Erythroblast (primary cell): ENCODE measurements at regions not wholly inside any gene's neighbourhood (a gene's known extent, or its start where the extent isn't known, plus 50 kb on each side); places are given as distances from the start of the nearest gene placed in this dataset.

Experiments
- DNase-seq, 2 experiments: peaks; one replicate each; lab custom pipeline; 2025; lab: John Stamatoyannopoulos, UW
- GATA1 ChIP-seq: IDR thresholded peaks from 2 replicates; pipeline ENCODE4 v1.6.1; 2011; ENCODE audit warnings: low read depth, mild to moderate bottlenecking, control low read depth, low read length, moderate library complexity
- POLR2A ChIP-seq: IDR thresholded peaks from 2 replicates; pipeline ENCODE4 v1.6.1; 2011; ENCODE audit warnings: mild to moderate bottlenecking, low read length

DNA sequence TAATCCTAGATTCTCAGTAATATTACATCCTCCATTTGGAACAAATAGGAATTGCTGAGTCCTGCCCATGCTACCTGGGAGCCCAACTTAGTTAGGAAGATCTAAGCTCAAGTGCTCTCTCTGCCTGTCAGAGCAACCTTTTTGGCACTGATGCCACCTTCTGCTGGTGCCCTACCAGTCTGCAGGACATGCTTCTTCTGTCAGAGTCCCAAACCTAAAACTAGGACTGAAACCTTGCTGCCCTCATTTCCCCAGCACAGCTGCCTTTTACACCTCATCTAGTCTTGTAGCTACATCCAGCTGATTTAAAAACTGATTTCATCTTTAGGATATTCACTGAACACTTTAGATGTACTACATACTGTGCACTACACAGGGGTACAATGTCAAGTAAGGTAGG lies 118.7 kb downstream of the LYPLAL1 start:
- DNase-seq = no peak
- TF ChIP-seq GATA1 (no peak), POLR2A (no peak)

DNA sequence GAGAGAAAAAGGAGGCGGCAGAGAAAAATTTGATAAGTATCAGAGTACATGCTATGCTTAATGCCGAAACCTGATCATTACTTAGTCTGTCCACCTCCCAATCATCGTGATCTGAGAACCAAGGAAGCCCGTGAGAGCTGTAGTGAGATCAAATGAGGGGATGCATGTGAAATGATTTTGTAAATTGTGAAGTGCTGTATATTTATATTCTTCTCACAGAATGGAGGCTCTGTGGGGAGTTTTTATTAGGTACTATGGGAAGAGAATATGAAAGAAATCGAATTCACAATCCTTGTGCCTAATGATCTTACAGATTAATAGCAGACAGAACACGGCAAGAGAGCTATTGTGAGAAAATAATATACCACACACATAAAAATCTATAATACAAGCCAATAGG lies 115.5 kb downstream of the LYPLAL1 start:
- DNase-seq = no peak
- TF ChIP-seq GATA1 (no peak), POLR2A (no peak)

DNA sequence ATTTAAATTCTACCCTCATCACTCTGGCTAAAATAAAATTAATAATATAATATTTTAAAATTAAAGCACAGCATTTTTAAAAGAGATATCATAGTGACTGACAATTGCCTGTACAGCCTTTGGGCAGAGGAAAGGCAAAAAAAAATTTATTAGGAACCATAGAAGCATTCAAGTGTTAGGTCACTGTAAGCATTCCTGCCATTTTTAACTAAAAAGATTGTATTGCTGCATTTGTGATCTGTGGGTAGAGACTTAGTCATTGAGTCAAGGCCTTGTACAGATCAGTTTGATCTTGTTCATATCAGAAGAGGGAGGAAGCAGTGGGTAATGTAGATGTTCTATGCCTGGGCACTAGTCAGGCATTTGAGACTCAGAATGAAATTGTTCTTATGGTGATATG lies 109.9 kb downstream of the LYPLAL1 start:
- DNase-seq = no peak
- no peak for TF ChIP-seq GATA1
- TF ChIP-seq POLR2A = no peak

DNA sequence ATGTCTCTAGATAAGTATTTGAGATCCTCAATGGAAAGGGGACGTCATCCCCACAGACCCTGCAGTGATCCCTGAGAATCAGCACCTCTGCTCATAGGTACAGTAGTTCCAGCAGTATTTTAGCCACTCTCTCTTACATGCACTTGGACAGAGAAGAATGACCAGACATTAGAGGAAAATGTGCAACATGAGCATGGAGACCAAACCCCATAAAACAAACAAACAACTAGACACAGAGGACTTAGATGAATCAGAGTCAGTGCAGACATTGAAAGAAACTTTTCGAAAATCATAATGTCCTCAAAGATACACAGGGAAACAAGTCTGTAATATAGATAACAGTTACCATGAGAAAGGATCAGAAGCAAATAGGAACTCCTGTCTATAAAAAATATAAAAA lies 108.2 kb downstream of the LYPLAL1 start:
- DNase-seq = no peak
- TF ChIP-seq POLR2A (no peak), GATA1 (no peak)

DNA sequence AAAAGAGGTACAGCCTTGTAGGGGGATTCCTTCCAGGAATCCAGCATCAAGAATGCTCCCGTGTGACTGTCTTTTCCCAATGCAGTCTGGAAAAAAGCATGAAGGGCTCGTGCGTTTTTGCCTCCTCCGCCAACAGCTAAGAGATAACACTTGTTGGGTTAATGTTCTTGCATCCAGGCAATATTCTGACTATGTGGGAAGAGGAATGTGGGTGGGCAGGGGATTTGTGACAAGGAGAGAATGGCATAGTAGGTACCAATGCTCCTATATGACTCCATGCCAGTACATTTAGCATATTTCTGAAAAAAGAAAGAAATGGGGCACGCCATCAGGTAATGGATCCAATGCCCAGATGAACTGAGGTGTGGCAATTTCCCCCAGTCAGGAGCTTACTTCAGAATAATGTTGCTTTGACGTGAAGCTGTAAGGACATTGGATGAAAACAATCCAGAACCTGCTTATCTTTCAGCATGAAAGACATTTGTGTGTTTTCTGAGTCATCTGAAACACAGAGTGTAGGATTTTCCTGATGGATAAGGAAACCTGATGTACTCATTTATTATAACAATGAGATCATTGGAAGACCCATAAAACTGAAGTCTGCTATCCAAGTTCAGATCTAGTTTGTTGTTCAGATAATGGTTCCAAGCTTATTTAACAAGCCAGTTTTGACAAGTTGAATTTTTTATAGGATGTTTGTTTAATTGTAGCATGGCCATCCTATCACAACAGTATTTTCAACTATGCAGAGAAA lies 105.5 kb downstream of the LYPLAL1 start:
- no peak for TF ChIP-seq GATA1
- no peak for TF ChIP-seq POLR2A
- no peak for DNase-seq

DNA sequence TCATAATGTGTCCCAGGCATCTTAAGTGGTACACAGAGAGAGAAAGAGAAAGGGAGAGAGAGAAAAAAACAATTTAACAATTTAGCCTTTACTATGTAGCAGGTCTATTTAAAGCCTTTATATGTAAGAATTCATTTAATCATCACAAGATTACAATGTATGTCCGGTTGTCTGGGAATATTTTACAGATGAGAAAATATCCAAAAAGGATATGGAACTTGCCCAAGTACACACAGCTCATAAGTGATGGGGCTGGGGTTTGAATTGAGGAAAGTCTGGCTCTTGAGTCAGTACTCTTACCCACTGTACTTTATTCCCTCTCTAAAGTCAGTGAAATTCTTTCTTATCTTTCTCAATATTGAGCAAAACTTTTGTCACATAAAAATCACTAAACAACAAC lies 104.6 kb downstream of the LYPLAL1 start:
- no peak for DNase-seq
- TF ChIP-seq GATA1 (no peak), POLR2A (no peak)

DNA sequence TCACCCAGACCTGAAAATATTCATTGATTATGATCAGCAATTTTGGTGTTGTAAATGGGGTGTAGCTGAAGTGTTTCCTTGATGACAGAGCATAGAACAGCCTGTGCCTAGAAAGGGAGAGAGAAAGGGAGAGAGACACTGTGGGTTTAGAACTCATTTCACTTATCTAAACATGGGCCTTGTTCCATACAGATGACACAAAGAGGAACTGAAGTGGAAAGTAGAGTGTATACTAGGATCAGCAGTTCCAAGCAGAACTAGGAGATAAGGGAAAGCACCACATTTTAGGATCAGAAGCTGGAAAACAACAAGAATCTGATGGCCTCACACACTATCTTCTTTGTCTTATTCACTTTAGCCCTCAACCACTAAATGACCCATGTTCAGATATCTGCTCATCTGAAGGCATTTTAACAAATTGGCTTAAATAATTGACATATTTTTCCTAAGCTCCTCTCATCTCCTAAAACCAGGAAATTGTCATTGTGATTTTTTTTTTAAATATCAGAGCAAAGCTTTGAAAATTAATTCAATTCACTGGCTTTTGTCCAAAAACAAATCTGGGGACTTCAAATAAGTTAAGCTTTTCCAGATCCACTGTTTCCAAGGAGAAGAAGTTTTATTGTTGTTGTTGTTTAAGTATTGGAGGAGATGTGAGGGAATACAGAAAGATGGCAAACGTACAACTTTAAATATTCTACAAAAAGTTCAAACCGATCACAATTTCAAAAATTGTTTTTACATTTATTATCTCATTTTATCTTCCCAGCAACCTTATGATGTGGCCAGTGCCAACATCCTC lies 103.8 kb downstream of the LYPLAL1 start:
- TF ChIP-seq POLR2A (no peak), GATA1 (no peak)
- DNase-seq = no peak

DNA sequence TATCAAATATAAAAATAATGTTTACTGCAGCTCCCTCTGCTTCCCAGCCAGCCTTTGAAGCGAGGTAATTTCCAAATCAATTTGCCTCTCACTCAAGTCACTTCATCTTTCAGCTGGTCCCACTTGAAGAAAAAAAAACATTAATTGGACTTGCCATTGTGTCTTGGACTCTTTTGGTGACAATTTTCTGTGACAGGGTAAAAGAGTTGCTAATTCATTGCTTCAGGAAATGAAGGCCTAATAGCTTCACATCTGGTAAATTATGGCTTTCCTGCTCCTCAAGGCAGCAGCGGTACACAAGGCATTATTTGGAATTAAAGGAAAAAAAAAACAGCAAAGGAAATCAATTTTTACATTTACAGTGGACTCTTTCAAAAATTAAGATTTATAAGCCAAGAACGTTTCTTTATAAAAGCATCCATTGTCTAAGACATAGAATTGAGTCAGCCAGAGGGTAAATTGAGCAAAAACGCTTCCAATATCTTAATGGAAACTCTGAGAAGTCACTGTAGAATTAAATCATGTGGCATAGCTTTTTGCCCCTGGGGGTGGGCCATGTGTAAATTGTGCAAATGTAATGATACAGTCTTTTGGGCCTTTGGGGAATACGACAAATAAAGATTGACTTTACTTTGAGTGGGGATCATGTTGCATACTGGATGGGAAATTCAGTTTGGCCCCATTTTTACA lies 102.5 kb downstream of the LYPLAL1 start:
- DNase-seq = no peak
- TF ChIP-seq GATA1 = no peak
- TF ChIP-seq POLR2A = no peak

DNA sequence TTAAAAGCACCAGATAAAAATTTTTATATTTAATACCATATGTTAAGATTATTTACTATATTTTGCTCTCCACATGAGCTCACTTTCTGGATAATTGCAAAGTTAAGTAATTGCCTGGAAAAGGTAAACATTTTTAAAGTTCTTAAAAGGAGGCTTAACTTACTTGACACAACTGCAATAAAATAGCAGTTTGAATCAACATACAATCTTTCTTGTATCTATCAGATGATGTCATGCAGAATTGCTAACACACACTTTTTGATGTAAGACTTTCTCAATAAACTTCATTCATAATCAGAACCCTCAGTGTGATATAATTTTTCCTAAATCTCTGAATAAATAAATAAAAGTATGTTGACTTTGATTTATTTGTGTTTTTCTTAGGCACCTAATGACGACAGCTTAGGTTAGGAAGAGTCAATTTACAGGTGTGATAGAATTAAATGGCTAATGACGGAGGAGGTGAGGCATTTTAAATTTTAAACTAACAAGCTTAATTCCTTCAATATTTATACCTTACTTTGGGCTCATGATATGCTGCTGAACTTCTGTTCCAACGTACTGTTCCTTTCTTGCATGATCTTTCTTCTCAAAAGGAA lies 99.5 kb downstream of the LYPLAL1 start:
- TF ChIP-seq GATA1 = no peak
- no peak for TF ChIP-seq POLR2A
- no peak for DNase-seq

DNA sequence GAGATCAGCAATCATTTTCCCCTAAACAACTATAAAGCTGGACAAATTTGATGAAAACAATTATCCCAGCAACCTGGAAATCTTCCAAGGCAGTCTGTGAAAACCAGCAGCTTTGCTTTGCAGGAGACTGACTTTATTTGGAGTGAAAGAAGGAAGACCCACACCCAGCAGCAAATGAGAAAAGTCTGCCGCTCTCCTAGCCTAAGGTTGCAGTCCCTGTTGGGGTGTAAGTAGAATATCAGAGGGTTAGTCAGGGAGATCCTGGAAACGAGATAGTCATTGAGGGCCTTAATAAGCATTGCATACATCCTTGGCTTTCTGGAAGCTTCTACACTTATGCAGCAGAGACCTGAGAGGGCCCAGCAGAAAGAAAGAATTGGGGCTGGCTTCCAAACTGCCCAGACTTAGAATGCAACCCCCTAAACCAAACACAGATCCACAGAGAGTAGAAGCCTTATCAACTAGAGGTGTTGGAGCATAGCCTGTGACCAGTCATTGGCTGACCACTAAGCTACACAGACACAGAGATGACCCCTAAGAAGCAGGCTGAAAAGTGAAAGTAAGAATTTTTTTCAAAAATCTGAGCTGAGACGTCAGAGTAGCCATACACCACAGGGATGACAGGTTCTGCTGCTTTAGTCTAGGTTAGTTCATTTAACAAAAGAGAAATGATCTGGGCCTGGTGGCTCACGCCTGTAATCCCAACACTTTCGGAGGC lies 98.3 kb downstream of the LYPLAL1 start:
- no peak for DNase-seq
- TF ChIP-seq GATA1 = no peak
- no peak for TF ChIP-seq POLR2A

DNA sequence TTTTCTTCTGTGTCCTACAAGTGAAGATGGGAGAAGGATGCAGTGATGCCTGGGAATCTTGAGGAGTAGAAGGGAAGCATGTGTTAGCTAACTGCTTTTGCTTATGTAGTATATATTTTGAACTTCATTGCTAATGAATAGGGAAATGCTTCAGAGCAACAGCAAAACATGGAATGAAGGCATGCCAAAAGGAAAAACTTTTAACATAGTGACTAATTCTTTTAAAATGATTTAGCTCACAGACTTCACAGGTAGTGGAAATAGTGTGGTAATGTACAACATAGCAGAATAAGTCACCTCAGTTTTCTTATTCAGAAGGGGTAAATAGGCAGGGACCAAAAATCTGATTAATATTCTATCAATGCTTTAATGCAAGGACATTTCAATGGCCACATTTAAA lies 95.5 kb downstream of the LYPLAL1 start:
- no peak for DNase-seq
- no peak for TF ChIP-seq GATA1

DNA sequence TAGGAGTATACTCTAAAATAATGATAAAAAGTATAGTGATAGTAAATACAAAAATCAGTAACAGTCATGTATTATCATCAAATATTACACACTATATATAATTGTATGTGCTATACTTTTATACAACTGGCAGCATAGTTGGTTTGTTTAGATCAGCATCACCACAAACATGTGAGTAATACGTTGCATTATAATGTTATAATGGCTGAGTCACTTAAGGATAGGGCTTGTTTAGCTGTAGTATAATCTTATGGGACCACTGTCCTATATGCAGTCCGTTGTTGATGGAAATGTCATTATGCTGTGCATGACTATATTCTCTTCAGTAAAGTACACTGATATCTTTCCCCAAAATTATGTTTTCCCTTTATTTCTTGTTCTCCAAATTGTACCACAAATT lies 92.8 kb downstream of the LYPLAL1 start:
- TF ChIP-seq GATA1 = no peak
- TF ChIP-seq POLR2A = no peak
- no peak for DNase-seq

DNA sequence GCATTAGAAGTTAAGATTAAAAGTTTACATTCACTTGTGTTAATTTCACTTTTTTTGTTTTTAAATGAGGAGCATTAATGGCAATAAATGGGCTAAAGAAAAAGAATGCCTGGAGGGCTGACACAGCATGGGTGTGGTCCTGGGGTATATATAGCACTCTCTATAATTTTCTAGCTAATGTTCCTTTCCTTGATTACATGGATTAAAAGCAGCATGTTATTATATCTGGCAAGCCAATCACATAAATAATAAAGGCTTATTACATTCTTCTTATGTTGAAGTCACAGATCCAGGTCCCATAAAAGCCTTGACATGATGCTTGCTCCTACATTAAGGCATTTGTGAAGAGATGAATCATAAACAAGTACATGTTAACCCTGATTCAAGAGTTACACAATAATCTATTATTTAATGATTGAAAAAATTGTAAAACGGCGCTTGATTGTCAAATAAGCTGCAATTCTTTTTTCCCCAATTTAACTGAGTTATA lies 91.4 kb downstream of the LYPLAL1 start:
- no peak for DNase-seq
- TF ChIP-seq POLR2A (no peak), GATA1 (no peak)
